ENCODE measurements at regions not wholly inside any gene's neighbourhood (a gene's known extent, or its start where the extent isn't known, plus 50 kb on each side); places are given as distances from the start of the nearest gene placed in this dataset.
"Not testable (repeated sequence)": the region's sequence is repeated elsewhere in the genome, so short reads cannot be mapped to it uniquely, and the experiment has no call there.

DNA sequence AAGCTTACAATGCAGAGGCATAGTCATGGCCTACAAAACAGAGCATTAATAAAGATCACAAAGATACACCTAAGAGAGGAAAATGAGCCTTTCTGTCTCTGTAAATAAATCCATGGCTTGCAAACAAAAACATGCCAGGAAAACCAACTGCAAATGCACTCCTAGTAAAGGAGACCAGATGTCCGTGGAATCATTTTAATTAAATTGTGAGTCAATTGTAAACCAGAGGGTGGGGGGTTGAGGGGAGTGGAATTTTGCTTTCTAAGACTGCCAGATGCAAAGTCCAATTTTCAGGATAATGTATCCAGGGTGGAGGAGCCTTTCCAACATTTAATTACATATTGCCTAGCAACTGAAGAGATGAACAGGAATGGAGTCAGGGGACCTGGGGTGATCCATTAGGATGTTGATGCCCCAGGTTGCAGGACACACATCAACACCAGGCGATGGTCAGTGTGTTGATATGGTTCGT, 390.3 kb upstream of the CCL2 start:
- no peak for DNase-seq

DNA sequence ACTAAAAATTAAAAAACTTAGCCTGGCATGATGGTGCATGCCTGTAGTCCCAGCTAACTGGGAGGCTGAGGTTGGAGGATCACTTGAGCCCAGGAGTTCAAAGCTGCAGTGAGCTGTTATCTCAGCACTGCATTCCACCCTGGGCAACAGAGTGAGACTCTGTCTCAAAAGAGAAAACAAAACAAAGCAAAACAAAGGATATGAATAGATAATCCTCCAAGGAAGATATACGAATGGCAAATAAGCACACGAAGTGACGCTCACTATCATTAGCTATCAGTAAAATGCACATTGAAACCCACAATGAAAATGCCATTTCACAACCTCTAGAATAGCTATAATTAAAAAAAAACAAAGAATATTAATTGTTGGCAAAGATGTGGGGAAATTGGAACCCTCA, 386.2 kb upstream of the CCL2 start:
- DNase-seq, result no peak

DNA sequence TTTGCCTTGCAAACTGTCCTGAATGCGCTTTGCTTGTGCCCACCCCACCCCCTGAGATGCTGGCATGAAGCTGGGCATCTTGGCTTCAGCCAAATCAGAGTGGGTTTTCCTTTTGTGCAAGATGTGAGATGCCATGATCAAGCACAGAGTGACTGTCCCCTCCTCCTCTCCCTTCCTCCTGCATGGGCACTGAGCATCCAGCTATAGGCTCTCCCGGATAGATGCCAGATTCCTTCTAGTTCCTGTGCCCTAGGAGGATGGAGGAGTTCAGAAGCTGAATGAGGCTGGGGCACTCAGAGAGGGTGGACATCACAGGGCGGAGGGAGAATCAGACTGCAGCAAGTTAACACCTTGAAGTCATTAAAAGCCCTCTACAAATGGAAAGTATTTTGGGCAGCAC, 384.1 kb upstream of the CCL2 start:
- no peak for DNase-seq

DNA sequence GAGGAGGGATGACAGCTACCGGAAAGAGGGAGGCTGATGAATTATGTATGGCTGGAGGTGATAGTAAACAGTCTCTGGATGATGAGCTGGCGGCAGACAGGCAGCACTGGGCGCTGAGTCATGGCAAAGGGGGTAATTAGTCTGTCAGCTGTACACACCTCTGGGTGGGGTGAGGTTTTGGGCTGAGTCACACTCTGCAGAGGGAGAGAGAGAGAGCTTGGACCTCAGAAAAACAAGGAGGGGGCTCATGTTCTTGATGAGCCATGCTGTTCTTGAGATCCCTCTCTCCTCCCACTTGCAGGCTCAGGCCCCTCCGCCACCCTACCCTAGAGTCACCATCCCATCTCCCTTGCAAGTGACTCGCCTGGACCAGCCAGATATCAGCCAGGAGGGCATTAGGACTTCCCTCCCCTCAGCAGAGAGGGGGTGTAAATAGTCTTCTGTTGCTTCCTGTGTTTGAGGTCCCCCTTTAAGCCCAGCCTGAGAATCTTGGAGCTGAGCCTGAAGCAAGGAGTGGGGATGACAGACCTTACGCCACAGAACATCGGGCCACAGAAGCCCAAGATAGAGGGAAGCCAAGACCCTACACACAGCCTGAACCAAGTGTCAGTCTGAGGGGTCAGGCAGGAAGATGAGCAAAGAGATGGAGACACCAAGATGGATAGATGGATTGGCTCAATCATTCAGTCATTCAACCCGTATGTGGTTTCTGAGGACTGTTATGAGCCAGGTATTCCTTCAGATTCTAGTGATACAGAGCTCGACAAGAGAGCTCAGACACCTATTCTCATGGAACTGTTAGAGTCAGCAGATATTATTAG, 383.2 kb upstream of the CCL2 start:
- DNase-seq, result peak; percentile 9

DNA sequence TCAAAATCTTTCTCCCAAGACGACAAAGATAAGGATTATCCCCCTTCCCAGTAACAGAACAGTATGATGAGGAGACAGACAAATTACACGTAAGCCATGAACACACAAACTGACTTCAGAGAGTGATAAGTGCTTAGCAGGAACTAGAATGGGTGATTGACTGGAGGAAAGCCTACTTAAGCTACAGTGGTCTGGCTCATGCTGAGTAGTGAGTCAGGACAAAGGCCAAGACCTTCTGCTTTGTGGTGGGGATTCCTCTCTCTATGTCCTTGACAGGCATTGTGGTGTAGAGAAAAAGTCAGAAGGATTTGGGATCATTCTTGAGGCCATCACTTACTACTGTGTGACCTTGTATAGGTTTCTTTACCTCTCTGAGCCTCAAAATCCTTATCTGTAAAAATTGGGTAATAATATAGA, 381.9 kb upstream of the CCL2 start:
- DNase-seq, result no peak

DNA sequence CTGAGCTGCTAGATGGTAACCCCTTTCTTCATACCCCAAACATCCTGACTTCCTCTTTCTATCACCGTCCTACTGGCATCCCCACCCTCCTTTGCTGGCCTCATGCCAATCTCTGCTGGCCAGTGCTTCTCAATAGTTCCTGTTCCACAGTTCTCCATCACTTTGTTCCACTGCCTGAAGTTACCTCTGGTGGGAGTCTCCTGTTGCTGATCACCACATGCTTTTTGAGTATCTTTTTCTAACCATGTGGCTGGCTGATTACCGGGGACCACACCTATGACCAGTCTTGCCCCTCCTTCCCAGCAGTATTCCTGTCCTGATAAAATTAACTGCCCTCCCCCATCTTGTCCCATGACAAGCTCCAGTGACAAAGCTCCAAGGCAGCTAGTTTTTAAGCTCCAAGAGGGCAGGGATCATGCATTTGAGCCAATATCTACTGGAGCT, 380.4 kb upstream of the CCL2 start:
- no peak for DNase-seq

DNA sequence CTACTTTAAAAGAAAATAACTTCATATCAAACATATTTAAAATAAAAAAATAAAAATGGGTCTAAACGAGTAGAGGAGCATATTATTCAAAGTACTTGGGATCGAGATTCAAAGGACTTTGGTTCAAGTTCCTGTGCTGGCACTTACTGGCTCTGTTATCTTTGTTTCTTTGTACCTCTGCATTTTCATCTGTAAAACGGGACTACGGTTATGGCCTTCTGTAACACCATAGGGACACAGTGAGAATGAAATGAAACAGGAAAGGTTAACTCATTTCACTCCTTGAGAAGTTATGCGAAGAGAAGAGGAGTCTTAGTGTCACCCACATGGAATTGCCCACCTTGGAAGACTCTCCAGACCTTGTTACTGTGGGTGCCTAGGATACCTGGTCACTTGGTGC, 379.1 kb upstream of the CCL2 start:
- DNase-seq, result no peak

DNA sequence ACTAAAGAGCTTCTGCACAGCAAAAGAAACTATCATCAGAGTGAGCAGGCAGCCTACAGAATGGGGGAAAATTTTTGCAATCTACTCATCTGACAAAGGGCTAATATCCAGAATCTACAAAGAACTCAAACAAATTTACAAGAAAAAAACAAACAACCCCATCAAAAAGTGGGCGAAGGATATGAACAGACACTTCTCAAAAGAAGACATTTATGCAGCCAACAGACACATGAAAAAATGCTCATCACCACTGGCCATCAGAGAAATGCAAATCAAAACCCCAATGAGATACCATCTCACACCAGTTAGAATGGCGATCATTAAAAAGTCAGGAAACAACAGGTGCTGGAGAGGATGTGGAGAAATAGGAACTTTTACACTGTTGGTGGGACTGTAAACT, 372.8 kb upstream of the CCL2 start:
- DNase-seq, result not testable (repeated sequence)

DNA sequence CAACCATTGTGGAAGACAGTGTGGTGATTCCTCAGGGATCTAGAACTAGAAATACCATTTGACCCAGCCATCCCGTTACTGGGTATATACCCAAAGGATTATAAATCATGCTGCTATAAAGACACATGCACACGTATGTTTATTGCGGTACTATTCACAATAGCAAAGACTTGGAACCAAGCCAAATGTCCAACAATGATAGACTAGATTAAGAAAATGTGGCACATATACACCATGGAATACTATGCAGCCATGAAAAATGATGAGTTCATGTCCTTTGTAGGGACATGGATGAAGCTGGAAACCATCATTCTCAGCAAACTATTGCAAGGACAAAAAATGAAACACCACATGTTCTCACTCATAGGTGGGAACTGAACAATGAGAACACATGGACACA, 372.4 kb upstream of the CCL2 start:
- not testable (repeated sequence) for DNase-seq

DNA sequence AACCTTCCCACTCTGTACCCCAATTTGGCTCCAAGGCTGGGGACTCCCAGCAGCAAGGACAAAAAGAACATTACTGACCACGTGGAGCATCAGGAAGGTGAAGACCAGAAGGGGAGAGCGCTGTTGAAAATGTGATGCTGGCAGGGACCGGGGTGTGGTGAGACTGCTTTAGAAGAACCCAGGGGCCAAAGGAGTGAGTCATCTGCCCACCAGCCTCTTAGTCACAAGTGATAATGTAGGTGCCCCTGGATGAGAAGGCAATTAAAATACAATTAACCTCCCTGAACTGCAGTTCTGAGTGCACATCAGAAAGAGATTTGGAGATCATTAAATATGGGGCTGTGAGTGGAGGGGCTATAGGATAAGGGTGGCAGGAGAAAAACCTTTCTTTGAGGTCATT, 366.6 kb upstream of the CCL2 start:
- DNase-seq, result no peak

DNA sequence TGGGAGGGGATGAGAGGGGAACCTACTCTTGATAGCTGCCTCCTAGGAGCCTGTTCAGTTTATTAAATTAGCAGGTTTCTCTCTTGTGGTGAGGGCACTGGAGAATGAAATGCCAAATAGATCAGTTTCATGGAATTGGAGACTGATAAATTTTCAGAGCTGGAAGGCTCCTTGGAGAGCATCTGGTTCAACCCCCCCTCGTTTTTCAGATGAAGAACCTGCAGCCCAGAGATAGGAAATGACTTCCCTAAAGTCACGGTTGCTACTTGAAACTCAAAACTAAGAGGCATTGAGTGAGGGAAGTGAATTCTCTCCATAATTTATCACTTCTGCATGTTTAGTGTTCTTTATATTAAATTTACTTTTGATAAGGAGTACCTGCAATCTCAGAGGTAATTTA, 366.0 kb upstream of the CCL2 start:
- DNase-seq, result no peak

DNA sequence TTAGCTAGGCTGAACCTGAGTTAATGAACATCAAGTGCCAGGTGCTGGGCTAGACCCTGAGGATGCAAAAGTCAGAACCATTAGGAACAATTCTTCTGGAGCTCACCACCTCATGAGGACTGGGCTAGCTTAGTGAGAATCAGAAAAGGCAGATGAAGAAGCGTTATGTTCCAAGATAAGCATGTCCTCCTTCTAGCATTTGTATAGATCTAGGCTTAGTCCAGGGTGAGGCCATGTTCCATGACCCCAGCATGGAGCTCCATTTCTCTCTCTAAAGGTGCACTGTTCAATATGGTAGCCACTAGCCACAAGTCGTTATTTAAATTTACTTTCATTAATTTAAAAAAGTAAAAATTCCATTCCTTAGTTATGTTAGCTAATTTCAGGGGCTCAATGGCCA, 365.3 kb upstream of the CCL2 start:
- DNase-seq, result no peak

DNA sequence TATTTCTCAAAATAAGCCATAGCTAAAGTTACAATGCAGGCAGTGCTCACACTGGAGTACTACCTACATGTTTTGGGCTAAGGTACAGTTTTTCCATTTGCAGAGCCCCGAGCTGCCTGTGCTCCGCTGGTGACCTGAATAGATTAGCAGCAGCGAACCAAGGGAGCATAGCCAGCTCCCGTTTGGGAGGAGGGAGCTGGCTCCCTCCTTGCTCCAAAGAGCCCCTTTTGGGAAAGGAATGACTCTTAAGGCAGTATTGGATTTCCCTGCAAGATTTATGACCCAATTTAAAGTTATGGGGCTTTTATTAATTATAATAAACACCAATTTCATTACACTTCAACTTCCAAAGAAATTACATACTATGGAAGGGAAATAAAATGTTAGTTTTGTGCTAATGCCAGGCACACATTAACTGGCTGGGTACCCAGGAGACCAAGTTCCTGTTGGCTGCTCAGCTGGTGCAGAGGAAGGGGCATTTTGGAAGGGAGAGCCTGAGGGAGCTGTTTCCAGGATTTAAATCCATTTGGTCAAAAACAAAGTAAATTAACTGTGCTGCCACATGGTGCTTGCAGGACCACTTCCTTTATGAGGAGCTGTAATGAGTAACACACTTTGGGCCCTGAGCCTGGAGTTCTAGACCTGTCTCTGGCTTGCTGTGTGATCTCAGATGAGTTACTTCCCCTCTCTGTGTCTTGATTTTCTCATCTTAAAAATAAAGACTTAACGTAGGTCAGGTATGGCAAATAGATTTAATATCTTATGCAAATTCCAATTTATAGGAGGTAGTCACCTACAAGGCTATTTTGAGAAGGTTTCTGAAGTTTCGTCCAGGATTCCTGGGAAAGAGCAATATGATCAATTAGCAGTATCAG, 362.1 kb upstream of the CCL2 start:
- no peak for DNase-seq

DNA sequence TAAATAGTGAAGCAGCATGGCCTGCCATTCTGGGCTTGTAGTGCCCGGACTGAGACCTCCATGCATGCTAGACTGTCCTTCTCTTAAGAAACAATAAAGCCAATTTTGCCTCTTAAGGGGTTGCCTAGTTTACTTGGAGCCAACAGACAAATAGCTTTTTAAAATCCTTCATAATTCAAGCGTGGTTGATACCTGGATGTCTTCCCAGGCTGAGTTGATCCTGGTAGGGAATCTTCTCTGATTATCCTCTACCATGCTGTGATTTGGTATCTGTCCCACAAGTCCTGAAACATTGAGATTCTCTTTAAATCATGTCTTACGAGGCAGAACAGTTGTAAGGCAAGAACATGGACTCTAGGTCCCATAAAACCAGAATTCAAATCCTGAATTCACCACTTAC, 359.6 kb upstream of the CCL2 start:
- DNase-seq, result no peak

DNA sequence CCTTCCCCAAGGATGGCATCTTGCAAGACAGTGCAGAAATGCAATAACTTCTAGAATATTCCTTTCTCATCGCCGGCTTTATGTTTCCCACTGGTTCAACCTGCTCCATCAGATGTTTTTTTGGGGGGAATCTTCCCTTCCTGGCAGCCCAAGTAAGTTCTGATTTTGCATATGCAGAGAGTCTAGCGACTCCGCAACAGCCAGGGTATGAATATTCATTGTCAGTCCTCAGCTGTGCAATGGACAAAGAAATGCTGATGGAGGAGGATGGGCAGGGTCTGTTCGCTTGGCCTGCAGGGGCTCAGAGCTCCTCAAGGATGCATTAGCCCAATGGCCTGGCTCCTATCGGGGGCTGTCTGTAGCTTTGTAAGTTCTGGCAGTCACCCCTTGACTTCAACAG, 358.8 kb upstream of the CCL2 start:
- DNase-seq, result no peak

DNA sequence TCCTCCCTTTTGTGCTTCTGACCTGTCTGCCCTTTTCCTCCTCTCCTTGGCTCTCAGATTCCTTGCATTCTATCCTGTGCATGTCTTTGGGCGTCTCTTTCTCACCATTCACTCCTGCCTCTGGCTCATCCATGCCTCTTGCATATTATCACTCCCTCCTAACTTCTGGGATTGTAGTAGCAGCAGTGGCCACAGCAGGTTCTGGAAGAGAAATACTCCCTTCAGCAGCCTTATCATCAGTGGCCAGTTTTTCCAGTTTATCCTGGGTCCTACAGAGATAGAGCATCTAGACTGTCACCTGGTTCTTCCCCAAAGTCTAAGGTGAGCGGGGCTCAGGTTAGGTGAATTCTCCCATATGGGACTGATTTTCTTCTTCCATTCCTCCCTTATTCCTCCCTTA, 354.0 kb upstream of the CCL2 start:
- no peak for DNase-seq

DNA sequence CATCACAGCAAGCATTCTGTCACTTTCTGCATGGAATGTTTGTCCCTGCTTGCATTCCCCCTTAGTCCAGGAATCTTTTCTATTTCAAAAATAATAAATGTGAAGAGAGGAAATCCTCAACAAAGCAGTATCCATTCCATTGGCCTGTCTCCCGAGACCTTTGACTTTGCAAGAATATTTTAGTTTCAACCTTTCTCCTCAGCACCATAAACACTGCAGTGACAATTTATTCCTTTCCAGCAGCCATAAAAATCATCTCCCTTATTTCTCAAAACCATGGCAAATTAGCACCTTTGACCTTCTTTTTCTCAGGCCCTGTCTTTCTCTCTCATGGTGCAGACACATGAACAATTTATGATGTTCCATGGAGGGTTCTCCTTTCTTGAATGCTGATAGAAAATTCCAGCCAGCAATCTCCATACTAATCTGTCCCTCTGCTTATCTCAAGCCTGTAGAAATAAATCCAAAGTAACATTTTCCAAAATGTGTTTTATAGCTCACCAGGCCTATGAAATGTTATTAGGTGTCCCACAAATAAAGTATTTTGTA, 352.1 kb upstream of the CCL2 start:
- DNase-seq, result no peak

DNA sequence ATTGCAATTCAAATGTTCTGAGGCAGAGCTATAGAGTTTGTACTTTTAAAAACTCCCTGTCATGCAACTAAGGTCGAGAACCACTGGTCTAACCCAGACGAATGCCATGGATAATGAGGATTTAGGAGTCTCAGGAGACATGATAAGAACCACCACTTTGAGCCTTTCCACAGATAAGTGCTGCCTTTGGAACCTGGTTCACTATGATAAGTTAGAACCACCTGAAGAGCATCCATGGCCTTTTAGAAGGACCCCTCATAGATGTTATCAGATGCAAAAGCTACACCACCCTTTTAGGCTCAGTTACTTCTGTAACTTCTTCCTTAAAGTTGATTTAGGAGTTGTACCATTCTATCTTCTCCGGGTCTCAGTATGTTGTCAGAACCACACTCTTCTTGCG, 350.6 kb upstream of the CCL2 start:
- DNase-seq, result no peak

DNA sequence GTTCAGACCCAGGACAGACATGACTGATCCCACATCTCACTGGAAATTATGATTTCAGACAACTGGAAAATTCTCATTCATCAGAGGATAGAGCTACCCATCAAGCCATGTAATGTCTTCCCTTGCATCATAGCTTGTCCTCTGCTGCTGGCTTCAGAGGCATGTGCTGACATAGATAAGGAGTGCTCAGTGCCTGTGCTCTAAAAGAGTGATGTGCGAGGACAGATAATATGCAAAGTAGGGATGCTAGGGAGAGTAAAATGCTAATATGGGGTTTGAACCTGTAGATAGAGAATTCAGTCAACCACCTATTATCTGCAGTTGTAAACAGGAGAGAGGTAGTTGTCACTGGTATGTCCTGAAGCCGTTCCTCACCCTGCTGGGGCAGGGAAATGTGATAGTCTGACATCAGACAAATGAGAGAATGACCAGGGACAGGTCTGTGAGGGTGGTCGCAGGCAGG, 349.7 kb upstream of the CCL2 start:
- DNase-seq, result no peak

DNA sequence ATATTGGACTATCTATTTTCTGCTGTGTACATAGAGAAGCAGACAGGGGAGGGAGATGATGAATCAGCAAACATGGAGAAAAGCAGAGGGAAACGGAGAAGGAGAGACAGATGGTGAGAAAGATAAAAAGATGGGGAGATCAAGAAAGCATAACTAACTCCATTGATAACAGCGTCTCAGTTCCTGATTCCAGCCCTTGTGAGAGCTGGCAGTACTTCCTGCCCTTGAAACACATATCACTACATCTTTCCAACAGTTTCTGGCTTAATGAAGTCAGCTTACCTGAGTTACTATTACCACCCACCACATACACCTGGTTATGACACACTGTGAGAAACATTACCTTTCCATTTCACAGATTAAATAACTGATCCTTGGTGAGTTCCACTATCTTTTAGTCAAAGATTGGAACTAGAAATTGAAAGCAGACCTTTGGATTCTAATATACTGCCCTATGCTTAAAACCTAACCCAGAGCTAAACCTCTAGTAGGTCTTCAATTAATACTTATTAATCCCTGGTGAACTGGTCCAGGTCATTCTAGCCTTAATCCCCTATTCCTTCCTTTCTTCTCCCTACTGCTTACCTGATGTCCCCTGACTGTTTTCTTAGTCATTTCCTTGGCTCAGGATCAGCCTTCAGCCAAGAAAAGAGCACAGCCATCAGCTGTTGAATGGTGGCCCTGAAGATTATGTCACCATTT, 346.6 kb upstream of the CCL2 start:
- DNase-seq, result no peak

DNA sequence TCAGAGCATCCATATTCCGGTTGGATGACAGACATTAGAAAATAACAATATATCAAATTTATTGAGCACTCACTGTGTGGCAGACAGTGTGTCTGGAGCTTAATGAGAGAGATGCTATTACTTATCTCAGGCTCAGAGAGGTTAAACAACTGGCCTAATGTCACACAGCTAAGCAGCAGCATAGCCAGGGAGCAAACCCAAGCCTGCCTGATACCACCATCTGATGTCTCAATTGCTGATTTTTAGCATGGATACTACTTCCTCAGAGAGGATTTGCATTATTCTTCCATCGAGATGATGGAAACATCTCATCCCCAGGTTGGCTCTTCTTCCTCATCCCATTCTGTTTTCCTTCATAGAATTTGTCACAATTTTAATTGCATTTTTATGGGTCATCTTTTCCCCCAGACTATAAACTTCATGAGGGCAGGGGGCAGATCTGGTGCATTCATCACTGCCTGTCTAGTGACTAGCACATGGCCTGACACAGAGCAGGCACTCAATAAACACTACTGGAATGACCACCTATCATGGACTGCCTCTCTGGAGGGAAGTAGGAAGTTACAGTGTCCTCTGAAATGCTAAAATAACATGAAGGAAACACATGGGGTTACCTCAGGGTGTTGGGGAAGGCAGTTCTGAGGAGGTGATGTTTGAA, 344.8 kb upstream of the CCL2 start:
- DNase-seq, result no peak

DNA sequence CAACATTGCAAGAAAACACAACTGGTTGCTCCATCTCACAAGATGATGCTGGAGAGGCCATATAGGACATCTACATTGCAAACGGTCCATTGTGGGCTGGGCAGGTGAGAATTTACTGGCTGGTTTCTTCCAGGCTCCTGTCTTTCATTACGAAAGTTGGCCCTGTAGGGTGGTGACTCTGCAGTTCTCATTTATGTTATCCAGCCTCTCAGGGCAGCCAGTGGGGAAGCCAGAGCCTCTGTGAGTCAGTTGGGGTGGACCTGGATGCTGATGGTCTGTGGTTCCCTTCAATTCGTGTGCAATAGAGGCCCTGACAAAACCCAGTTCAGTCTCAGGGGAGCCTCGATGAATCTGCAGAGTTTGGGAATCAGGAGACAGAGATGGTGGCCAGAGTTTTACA, 341.0 kb upstream of the CCL2 start:
- no peak for DNase-seq

DNA sequence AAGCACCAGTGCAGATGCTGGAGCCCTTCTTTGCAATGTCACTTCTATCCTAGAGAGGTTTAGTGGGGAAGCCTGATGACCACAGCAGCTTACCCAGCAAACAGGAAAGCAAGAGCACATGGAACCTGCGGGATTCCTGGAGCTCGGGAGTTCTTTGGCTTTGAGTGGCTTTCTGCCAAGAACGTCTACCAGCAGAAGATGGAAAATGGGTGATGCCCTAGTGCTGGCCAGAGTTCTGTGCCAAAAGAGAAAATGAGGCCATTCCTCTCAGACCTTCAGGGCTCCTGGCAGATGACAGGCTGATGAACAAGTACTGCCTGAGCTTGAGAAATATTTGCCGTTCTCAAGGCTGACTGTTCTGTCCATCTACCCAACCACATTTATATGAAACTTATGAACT, 332.1 kb upstream of the CCL2 start:
- DNase-seq, result no peak
